ENCODE measurements at regions not wholly inside any gene's neighbourhood (a gene's known extent, or its start where the extent isn't known, plus 50 kb on each side); places are given as distances from the start of the nearest gene placed in this dataset.

- H3K4me3 ChIP-seq (replicated peaks; ENCODE audit: low read depth, low read length), result no peak overlapping the region
- TF ChIP-seq CTCF (IDR thresholded peaks at IDR 0.05; ENCODE audit: low read depth, low read length, missing control alignments), result no peak
- no peak for DNase-seq (ENCODE audit: extremely low read depth, low read depth)
These were observed 199.2 kb upstream of the MAOA start for GRCh38 chrX:43456906-43457305.

- no peak for TF ChIP-seq CTCF (IDR thresholded peaks at IDR 0.05; ENCODE audit: low read depth, low read length, missing control alignments)
These were observed 188.4 kb upstream of the MAOA start for GRCh38 chrX:43467608-43468234.

GRCh38 chrX:43469391-43470054 lies 186.6 kb upstream of the MAOA start:
- no peak overlapping the region for H3K4me3 ChIP-seq (replicated peaks; ENCODE audit: low read depth, low read length)
- DNase-seq (ENCODE audit: extremely low read depth, low read depth), result no peak
- TF ChIP-seq CTCF (IDR thresholded peaks at IDR 0.05; ENCODE audit: low read depth, low read length, missing control alignments), result no peak

More at GRCh38 chrX:43467608-43468234, 188.4 kb upstream of the MAOA start:
- no peak overlapping the region for H3K4me3 ChIP-seq (replicated peaks; ENCODE audit: low read depth, low read length)
- no peak for DNase-seq (ENCODE audit: extremely low read depth, low read depth)

GRCh38 chrX:43474321-43474720 lies 181.8 kb upstream of the MAOA start:
- TF ChIP-seq CTCF (IDR thresholded peaks at IDR 0.05; ENCODE audit: low read depth, low read length, missing control alignments), result no peak
- H3K4me3 ChIP-seq (replicated peaks; ENCODE audit: low read depth, low read length), result no peak overlapping the region
- DNase-seq (ENCODE audit: extremely low read depth, low read depth), result no peak

- no peak for TF ChIP-seq CTCF (IDR thresholded peaks at IDR 0.05; ENCODE audit: low read depth, low read length, missing control alignments)
- DNase-seq (ENCODE audit: extremely low read depth, low read depth), result no peak
These were observed 177.0 kb upstream of the MAOA start for GRCh38 chrX:43479070-43479469.

GRCh38 chrX:43479850-43480249 lies 176.2 kb upstream of the MAOA start:
- H3K4me3 ChIP-seq (replicated peaks; ENCODE audit: low read depth, low read length), result no peak overlapping the region
- no peak for DNase-seq (ENCODE audit: extremely low read depth, low read depth)
- TF ChIP-seq CTCF (IDR thresholded peaks at IDR 0.05; ENCODE audit: low read depth, low read length, missing control alignments), result no peak

More at GRCh38 chrX:43479070-43479469, 177.0 kb upstream of the MAOA start:
- no peak overlapping the region for H3K4me3 ChIP-seq (replicated peaks; ENCODE audit: low read depth, low read length)

Measured in HFF-Myc (cell line).